ENCODE measurements at regions not wholly inside any gene's neighbourhood (a gene's known extent, or its start where the extent isn't known, plus 50 kb on each side); places are given as distances from the start of the nearest gene placed in this dataset.

DNA sequence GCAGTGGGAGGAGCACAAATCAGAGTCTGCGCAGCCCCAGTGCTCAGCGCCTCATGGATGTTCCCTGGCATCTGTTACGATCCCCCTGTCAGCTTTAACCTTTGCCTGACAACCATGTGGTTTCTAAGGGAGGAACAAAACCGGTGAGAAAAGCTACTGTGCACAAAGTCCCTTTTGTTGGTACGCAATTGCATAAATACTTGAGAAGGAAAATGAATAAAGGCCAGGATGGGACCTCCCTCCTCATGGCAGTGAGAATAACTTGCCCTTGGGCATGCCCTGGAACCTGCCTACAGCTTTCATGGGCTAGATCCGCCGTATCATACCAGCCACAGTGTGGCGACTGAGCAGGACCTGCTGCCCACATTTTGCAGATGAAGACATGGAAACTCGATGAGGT lies 81.0 kb downstream of the RIN2 start:
- TF ChIP-seq EZH2 (IDR thresholded peaks at IDR 0.05; ENCODE audit: low read length, missing control alignments) = no peak
- TF ChIP-seq, protein P1, sequence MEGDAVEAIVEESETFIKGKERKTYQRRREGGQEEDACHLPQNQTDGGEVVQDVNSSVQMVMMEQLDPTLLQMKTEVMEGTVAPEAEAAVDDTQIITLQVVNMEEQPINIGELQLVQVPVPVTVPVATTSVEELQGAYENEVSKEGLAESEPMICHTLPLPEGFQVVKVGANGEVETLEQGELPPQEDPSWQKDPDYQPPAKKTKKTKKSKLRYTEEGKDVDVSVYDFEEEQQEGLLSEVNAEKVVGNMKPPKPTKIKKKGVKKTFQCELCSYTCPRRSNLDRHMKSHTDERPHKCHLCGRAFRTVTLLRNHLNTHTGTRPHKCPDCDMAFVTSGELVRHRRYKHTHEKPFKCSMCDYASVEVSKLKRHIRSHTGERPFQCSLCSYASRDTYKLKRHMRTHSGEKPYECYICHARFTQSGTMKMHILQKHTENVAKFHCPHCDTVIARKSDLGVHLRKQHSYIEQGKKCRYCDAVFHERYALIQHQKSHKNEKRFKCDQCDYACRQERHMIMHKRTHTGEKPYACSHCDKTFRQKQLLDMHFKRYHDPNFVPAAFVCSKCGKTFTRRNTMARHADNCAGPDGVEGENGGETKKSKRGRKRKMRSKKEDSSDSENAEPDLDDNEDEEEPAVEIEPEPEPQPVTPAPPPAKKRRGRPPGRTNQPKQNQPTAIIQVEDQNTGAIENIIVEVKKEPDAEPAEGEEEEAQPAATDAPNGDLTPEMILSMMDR (conservative IDR thresholded peaks at IDR 0.05 in 1 of 2, IDR thresholded peaks at IDR 0.05 in 1 of 2; ENCODE audit: low read depth in 1 of 2, low read length in 2 of 2) = no peak
